GM19452 (cell line): ENCODE measurements at regions not wholly inside any gene's neighbourhood (a gene's known extent, or its start where the extent isn't known, plus 50 kb on each side); places are given as distances from the start of the nearest gene placed in this dataset.
"Not testable (repeated sequence)": the region's sequence is repeated elsewhere in the genome, so short reads cannot be mapped to it uniquely, and the experiment has no call there.

Source experiments
- ATAC-seq: cut with Tn5 transposase; IDR thresholded peaks from one replicate; pipeline ENCODE4 v1.9.1; 2021; ENCODE audit not compliant: unreplicated experiment

DNA sequence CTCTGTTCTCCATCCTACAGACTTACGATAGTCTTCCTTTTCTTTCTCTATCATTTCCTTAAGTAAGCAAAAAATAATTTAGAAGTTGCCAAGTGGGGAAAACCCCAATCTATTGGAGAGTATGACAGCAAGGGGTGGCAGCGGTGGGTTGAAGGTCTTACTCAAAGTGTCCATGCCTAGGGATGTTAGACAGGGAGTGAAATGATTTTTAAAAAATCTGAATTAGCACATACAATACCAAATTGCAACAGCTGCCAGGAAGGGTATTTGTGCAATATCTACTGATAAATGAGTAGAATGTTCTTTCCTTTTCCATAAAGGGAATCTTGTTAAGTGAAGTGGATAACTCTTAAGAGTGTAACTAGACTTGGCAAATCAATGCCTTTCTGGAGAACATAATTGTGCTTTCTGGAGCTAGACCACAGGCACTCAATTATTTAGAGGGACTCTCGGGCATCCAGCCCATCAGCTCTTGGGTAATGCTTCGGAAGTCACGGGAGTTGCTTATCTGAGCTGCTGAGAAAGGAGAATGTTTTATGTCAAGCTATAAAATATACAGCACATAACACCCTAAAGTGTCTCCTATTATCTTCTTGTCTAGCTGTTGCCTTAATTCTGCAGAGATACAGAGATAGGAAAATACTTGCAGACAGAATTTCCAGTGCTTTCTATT lies 151.5 kb downstream of the KCNJ2 start:
- no peak for ATAC-seq

DNA sequence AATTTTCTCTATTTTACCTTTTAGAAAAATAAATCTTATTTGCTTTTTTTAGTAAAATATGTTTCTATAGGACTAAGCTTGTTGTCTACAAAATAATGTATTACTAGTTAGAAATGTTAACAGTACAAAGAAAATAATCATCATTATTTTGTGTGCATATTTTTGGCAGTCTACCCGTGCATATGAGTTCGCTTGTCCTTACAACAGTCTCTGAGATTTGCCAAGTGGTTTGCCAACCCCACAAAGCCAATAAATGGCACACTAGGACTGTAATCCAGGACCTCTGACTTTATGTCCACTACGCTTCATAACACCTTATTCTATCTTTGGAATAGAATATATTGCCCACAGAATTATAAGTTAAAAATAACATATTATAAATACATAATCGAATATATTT lies 152.0 kb downstream of the KCNJ2 start:
- no peak for ATAC-seq

DNA sequence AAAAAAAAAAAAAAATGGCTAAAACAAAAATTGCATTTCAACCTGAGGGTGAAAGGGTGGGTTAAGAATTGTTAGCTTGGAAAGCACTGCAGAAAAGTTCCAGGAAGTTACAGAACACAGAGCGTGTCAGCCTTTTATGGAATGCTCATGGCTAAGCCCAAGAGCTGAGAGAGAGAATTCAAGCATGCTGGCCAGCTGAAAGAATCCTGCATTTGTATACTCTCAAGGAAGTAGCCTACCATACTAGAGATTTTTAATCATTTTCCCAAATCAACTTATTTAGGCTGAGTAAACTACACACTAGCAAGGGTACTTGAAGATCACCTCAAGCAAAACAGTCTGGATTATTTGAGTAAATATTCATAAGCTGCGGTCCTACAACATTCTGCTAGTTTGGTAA lies 153.9 kb downstream of the KCNJ2 start:
- no peak for ATAC-seq

DNA sequence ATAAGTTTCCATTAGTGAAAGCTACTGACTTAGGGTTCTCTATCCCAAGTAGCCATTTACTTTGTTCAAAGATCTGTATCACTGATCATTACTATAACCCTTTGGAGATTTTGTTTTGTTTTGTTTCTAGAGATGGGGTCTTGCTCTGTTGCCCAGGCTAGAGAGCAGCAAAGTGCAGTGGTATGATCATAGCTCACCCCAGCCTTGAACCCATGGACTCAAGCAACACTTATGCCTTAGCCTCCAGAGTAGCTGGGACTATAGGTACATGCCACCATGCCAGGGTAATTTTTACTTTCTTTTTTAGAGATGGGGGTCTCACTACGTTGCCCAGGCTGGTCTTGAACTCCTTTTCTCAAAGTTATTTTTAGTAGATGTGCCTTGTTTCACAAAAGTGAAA lies 154.7 kb downstream of the KCNJ2 start:
- no peak for ATAC-seq

DNA sequence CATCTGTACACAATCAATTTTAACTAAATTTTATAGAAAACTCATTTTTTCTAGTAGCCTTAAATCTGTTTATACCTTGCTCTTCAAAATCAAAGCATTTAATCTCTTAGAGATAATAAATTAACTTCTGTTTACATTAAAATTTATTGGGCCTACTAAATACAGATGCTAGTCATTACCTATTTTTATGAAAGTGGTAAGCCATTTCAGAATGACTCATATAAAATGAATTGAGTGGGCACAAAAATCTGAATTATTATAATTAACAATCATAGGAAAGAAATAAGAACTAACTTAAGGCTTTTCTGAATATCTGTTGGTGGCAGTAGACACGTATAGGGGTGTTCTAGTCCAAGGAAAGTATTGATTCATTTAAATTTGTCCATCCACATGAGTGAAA lies 157.9 kb downstream of the KCNJ2 start:
- ATAC-seq: no peak

DNA sequence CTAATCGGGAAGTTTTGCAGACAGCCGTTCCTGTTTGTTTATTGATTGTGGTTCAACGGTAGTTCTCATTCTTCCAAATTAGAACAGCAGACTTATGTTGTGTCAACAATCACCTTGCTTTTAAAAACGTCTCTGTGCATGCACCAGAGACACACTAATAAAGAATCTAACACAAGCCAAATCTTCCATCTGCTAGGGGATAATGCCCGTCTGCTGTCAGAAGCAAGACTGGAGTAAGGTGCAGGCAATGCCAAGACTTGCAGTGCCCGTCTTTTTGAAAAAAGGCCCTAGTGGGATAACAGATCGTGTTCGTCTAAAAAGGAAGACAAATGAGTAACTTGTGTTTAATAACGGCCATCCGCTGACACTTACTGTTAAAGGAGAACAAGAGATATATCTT lies 158.4 kb downstream of the KCNJ2 start:
- no peak for ATAC-seq

DNA sequence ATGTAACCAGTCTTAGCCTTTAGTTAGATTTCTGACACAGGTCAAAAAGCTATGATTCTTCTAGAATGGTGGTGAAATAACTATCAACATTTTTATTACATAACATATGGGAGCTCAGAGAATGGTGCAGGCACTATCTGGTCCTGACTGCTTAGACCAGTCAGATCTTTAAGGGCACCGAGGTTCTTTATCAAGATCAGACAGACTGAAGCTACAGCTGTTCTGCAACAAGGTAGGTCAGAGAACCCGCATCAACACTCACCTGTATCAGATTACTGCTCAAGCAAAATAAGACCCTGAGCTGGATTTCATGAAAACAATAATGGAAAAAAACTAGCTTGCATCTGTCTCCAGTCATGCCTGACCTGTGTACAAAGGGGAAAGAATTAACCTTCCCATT lies 160.4 kb downstream of the KCNJ2 start:
- ATAC-seq: no peak

DNA sequence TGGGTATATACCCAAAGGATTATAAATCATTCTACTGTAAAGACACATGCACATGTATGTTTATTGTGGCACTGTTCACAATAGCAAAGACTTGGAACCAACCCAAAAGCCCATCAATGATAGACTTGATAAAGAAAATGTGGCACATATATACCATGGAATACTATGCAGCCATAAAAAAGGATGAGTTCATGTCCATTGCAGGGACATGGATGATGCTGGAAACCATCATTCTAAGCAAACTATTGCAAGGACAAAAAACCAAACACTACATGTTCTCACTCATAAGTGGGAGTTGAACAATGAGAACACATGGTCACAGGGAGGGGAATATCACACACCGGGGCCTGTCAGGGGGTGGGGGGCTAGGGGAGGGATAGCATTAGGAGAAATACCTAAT lies 161.7 kb downstream of the KCNJ2 start:
- not testable (repeated sequence) for ATAC-seq

DNA sequence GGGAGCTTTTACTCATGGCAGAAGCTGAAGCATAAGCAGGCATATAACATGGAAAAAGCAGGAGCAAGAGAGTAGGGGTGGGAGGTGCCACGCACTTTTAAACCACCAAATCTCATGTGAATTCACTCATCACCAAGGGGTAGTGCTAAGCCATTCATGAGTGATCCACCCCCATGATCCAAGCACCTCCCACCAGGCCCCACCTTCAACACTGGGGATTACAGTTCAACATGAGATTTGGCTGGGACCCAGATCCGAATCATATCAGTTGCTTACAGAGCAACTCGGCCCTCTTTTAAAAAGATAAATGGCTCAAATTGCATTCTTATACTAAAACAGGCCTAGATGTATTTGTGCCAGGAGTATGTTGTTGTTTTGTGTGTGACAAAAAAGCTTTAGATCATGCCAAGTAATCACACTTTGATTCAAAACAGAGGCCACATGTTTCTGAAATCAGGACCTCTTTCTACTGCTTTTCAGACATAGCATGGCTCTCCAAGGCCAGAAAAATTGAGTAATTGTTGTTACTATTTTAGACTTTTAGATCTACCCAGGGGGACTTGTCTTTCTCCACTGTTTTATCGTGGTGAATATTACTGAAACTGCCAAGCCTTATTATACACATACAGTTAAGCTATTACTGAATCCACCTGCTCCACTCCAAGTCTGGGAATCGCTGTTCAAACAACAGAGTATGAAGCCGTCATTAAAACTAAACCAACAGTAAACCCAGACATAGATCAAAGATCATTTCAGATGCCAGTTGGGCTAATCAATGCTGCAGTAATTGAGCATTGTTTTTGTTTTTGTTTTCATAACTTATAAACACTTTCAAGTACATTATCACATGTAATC lies 163.3 kb downstream of the KCNJ2 start:
- ATAC-seq: no peak

DNA sequence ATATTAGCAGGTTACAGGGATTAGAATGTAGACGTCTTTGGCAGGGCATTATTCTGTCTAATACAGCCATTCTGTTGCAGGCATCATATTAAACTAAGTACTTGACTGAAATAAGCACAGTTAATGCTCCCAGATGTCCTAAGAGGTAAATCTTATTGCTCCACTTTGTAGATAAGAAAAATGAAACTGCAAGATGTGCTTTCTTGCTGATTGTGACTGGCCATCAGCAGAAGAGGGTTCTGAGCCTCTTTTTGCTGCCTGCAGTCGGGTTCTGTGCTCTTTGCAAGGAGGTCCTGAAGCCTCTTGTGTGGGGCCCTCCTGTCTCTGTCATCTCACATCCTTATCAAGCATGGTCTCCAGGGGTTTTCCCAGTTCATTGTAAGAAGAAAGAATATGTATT lies 167.1 kb downstream of the KCNJ2 start:
- no peak for ATAC-seq

DNA sequence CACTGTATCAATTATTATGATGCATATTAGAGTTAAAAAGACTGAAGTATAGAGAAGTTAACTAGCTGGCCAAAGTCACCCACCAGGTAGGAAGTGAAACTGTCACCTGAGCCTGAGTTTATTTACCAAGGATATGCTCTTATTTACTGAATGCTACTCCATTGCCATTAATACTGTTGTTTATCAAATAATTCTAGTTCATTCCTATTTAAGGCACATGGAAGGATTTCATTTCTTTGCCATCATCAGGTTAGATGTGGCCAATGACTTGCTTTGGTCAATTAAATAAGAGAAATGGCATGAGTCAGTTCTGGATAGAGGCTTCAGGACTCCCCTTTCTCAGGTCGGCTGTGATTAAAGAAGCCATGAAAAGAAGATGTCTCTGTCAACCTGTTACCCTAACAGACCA lies 169.6 kb downstream of the KCNJ2 start:
- no peak for ATAC-seq

DNA sequence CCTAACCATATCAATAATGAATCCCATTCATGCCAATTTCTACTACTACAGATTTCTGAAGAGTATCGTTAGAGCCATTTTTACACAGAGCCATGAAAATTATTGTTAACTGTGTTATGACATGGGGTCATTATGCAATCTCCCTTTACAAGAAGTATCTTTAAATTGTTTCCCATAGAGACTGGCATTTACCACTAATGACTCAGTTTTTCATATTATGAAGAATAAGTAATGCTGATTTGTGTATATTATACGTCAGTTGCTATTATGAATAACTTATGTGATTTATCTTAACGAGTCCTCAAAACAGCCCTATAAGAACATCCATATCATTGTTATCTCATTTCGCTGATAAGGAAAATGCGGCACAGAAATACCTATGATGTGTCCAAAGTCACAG lies 173.8 kb downstream of the KCNJ2 start:
- no peak for ATAC-seq

DNA sequence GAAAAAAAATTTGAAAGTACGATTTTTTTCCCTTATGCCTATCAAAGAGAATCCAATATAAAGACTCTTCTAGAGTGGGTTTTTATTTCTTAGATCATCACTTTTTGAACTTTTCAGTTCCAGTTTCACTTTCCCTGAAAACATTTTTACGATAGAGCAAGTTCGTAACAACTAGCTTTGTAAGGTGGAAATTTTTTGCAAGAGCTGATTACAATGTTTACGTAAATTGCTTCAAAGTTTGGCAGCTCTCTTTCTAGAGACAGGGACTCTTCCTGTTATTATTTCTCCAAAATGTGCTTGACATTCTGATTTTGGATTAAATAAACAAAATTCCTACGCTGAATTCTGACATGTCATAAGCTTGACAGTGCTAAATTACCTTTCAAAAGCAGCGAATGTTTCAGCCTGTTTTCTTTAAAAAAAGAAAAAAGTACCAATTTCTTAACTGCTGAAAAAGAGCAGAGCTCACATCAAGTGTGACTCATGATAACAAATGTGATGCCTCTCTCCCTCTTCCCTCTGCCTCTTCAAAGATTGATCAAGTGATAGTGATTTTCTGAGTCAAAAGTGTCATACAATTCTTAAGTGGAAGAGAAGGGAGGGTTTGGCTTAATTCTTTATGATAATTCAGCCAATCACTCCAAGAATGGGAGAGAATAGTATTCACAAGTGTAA lies 175.2 kb downstream of the KCNJ2 start:
- ATAC-seq: no peak

DNA sequence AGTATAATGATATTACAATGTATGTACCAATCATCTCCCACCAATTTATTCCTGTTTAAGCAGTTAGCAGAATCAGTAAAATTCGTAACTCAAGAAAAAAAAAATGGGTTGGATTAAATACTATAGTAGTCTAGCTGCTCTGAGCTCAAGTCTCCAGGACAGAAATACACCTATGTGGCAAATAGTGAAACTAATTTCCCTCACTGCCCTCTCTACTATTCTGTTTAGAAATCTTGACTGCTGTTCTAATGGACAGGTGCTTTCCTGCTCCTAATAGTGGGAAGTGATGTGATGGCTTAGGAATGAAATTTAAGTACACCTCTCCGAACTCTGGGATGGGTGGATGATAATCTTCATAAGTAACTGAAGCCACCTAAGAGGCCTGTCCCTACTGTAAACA lies 175.7 kb downstream of the KCNJ2 start:
- no peak for ATAC-seq

DNA sequence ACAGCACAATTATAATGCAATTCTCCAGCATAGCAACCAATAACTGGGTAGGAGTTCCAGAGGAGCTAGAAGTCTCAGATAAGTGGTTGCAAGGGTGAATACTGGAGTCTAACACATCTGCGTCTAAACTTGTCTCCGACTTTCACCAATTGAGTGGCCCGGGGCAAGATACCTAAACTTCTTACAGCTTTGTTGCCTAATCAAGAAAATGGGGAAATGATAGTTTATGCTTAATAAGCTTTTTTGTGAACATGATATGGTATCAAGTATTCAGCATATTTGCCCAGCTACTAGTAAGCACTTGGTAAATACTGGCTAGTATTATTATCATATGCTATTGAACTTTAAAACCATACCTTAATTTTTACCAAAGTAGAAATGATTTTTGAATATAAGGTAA lies 183.5 kb downstream of the KCNJ2 start:
- ATAC-seq: no peak

DNA sequence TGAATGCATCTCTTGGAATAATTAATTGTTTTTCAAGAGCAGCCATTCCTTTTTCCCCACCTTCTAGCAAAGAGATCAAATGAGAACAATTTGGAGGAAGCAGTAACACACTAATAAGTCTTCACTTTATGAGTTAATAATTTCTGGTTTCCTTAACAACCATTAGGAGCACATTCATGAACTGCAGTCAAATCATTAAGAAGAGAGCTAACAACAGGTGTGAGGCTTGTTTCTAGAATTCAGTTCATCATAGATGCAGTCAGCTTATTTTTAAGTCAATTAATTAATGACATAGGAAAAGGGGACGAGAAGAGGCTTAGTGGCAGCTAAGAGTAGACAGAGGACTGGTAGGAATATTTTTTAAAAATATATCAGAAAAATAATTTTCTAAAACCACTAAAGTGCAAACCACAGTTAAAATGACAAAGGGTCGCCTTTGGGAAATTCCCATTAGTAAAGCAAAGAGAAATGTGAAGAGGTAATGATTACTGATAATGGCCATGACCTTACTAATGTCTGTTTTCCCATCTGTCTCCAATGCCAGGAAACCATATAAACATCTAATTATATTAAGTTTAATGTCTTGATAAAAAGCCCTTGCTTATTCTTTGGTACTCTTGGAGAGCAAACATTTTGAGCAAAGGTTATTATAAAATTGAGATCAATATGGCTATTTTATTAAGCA lies 184.2 kb downstream of the KCNJ2 start:
- ATAC-seq: no peak

DNA sequence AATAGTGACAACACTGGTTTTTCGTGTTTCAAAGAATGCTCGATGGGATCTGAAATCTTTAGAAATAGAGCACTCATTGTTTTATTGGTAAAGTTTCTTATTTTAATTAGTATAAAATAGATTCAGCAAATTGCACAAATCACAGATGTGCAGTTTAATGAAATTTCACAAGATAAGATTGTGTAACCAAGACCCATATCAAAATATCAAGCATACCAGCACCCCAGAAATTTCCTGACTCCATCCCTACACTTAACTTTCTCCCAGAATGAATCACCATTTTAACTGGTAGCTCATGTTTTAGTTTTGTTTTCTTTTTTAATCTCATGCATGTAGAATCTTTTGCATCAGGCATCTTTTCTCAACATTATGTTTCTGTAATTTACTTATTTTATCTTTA lies 185.9 kb downstream of the KCNJ2 start:
- ATAC-seq: no peak

DNA sequence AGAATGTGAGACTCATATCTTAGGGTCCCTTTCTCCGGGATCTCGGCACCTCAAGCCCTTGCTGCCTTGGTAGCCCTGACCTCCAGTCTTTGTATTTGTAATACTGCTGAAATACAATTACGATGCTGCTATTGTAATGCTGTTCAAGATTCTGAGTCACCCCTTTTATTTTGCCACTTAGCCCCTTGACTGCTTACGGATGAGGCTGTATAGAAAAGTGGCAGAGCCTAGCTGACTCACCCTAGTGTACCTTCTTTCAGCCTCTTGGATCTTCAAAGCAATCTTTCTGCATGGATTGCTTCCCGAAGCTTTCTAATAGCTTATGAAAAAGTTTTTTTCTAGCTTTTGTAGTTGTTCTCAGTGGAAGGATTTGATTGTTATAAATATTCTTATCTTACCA lies 187.9 kb downstream of the KCNJ2 start:
- no peak for ATAC-seq

DNA sequence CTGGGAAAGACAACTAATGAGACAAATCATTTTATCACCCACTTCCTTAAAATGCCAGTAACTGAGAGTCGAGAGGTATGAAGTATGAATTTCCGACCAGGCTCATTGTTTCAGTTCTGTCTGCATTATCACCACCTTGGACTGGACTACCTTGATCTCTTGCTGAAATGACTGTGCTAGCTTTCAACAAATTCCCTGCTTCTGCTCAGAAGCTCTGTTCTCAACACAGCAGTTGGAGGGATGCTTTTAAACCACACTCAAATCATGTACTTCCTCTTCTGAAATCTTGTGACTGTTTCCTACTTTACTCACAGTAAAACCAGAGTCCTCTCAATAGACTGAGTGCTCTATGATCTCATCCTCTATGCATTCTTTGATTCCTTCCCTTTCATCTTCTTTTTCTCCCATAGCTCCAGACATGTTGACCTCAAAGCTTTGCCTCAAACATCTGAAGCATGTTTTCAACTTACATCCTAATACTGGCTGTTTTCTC lies 195.8 kb downstream of the KCNJ2 start:
- ATAC-seq: peak; percentile 56

DNA sequence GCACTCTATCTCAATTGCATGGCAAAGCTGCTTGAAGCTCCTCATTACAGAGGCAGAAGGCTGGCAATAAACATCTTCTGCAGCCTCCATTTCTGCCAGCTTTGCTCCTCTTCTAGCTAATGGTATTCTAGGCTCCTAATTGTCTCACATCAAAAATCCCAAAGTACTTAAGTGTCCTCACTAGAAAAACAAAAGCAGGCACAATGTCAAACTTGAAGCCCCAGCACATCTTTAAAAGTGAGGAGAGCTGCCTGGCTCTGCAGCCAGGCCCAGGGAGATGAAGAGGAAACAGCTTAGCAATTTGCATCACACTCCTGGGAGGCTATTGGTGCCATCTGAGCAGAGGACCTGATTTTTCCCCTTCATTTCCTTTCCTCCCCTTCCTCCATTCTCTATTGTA lies 197.1 kb downstream of the KCNJ2 start:
- ATAC-seq: no peak

DNA sequence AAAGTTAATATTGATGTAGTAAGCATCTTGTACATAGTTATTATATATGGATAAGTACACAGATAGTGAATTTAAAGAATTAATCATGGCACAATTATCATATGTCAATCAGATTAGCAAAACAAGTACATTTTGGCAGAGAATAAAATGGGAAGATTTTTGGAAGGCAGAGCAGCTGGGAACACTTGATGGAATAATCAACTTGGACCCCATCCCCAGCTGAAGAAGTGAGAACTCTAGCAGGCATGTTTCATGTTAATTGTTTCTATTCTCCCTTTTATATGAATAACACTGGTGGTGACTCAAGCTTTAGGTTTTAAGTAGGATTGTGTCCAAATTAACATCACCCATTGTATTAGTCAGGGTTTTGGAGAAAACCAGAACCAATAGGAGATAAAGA lies 198.7 kb downstream of the KCNJ2 start:
- no peak for ATAC-seq
